SK-N-SH treated with all-trans-retinoic acid at 6 μM for 48 hours (cell line): ENCODE measurements at regions not wholly inside any gene's neighbourhood (a gene's known extent, or its start where the extent isn't known, plus 50 kb on each side); places are given as distances from the start of the nearest gene placed in this dataset.

Source experiments
- ATAC-seq: fragments of 200-7000 bp; cut with Tn5 transposase; 3 replicates; pipeline ENCODE4 v1.9.1; 2020; ENCODE audit warnings: mild to moderate bottlenecking, moderate library complexity
- BACH2 ChIP-seq: fragments of 250-450 bp; sonication (Bioruptor Pico); IDR thresholded peaks from 2 replicates; pipeline ENCODE4 v1.9.0; 2021; ENCODE audit warnings: mild to moderate bottlenecking, borderline replicate concordance
- CREB5 ChIP-seq: fragments of 250-450 bp; sonication (Bioruptor Pico); IDR thresholded peaks from 2 replicates; pipeline ENCODE4 v1.5.1; 2020; ENCODE audit warnings: low read depth, mild to moderate bottlenecking, moderate library complexity
- CSDC2 ChIP-seq: fragments of 250-450 bp; sonication (Bioruptor Pico); IDR thresholded peaks from 2 replicates; pipeline ENCODE4 v1.5.0; 2020; ENCODE audit warnings: mild to moderate bottlenecking, moderate library complexity
- ESRRG ChIP-seq: fragments of 250-450 bp; sonication (Bioruptor Pico); IDR thresholded peaks from 2 replicates; pipeline ENCODE4 v1.6.1; 2021; ENCODE audit warnings: mild to moderate bottlenecking
- OSR1 ChIP-seq: fragments of 250-450 bp; sonication (Bioruptor Pico); IDR thresholded peaks from 2 replicates; pipeline ENCODE4 v1.8.0; 2022; ENCODE audit warnings: moderate library complexity, mild to moderate bottlenecking, inconsistent platforms
- PATZ1 ChIP-seq: fragments of 250-450 bp; sonication (Bioruptor Pico); IDR thresholded peaks from 2 replicates; pipeline ENCODE4 v1.8.0; 2020; ENCODE audit warnings: mild to moderate bottlenecking, moderate library complexity, borderline replicate concordance
- POU6F1 ChIP-seq: fragments of 250-450 bp; sonication (Bioruptor Pico); IDR thresholded peaks from 2 replicates; pipeline ENCODE4 v1.8.0; 2021; ENCODE audit warnings: low read depth, mild to moderate bottlenecking, moderate library complexity, borderline replicate concordance
- PPARA ChIP-seq: fragments of 250-450 bp; sonication (Bioruptor Pico); IDR thresholded peaks from 2 replicates; pipeline ENCODE4 v1.5.0; 2020; ENCODE audit warnings: mild to moderate bottlenecking, borderline replicate concordance
- RARB ChIP-seq: fragments of 250-450 bp; sonication (Bioruptor Pico); IDR thresholded peaks from 2 replicates; pipeline ENCODE4 v1.8.0; 2021; ENCODE audit warnings: mild to moderate bottlenecking, moderate library complexity
- SNAI2 ChIP-seq: fragments of 250-450 bp; sonication (Bioruptor Pico); IDR thresholded peaks from 2 replicates; pipeline ENCODE4 v1.5.0; 2020; ENCODE audit warnings: mild to moderate bottlenecking, moderate library complexity
- TCF4 ChIP-seq: fragments of 250-450 bp; sonication (Bioruptor Pico); IDR thresholded peaks from 2 replicates; pipeline ENCODE4 v1.8.0; 2021; ENCODE audit warnings: mild to moderate bottlenecking, moderate library complexity, borderline replicate concordance
- TOX ChIP-seq: fragments of 250-450 bp; sonication (Bioruptor Pico); IDR thresholded peaks from 2 replicates; pipeline ENCODE4 v1.8.0; 2021; ENCODE audit warnings: mild to moderate bottlenecking, moderate library complexity, borderline replicate concordance
- TSHZ2 ChIP-seq: fragments of 250-450 bp; sonication (Bioruptor Pico); IDR thresholded peaks from 2 replicates; pipeline ENCODE4 v1.5.0; 2020; ENCODE audit warnings: mild to moderate bottlenecking, moderate library complexity
- ZFP3 ChIP-seq: fragments of 250-450 bp; sonication (Bioruptor Pico); IDR thresholded peaks from 2 replicates; pipeline ENCODE4 v1.5.0; 2020; ENCODE audit warnings: mild to moderate bottlenecking, moderate library complexity
- ZFP30 ChIP-seq: fragments of 450-650 bp; formaldehyde crosslinking; IDR thresholded peaks from 2 replicates; pipeline ENCODE4 v1.5.0; 2022; ENCODE audit warnings: mild to moderate bottlenecking, moderate library complexity
- ZNF565 ChIP-seq: fragments of 450-650 bp; formaldehyde crosslinking; conservative IDR thresholded peaks from 2 replicates; pipeline ENCODE4 v1.5.0; 2020; ENCODE audit warnings: low read depth, mild to moderate bottlenecking, moderate library complexity
- ZNF70 ChIP-seq: fragments of 450-650 bp; formaldehyde crosslinking; IDR thresholded peaks from 2 replicates; pipeline ENCODE4 v1.5.0; 2020; ENCODE audit warnings: mild to moderate bottlenecking, moderate library complexity

- TF ChIP-seq ZFP30: no peak
Observed at GRCh38 chr14:101374373-101375338, 186.6 kb upstream of the DIO3 start.

GRCh38 chr14:101377069-101377468 is 184.2 kb upstream of the DIO3 start:
- ATAC-seq: no peak
- TF ChIP-seq BACH2 (CRISPR knock-in tag) (no peak), ZFP30 (no peak), TSHZ2 (CRISPR knock-in tag) (no peak), OSR1 (CRISPR knock-in tag) (no peak), PATZ1 (CRISPR knock-in tag) (no peak), ZFP3 (CRISPR knock-in tag) (no peak), POU6F1 (CRISPR knock-in tag) (no peak), ZNF565 (CRISPR knock-in tag) (no peak), RARB (no peak), CSDC2 (CRISPR knock-in tag) (no peak)

More at GRCh38 chr14:101374373-101375338, 186.6 kb upstream of the DIO3 start:
- ATAC-seq: no peak

GRCh38 chr14:101379842-101380241 is 181.5 kb upstream of the DIO3 start:
- no peak for TF ChIP-seq POU6F1 (CRISPR knock-in tag)
- TF ChIP-seq TOX (CRISPR knock-in tag): no peak
- no peak for TF ChIP-seq TCF4 (CRISPR knock-in tag)
- TF ChIP-seq CSDC2 (CRISPR knock-in tag): no peak
- TF ChIP-seq ZFP30: no peak
- TF ChIP-seq ESRRG: no peak
- no peak for TF ChIP-seq RARB
- TF ChIP-seq, all 23 proteins: peak for 0
- ATAC-seq: no peak

GRCh38 chr14:101380512-101380911 is 180.8 kb upstream of the DIO3 start:
- no peak for ATAC-seq
- TF ChIP-seq PATZ1 (CRISPR knock-in tag): no peak
- no peak for TF ChIP-seq BACH2 (CRISPR knock-in tag)
- TF ChIP-seq PPARA (CRISPR knock-in tag): no peak
- TF ChIP-seq POU6F1 (CRISPR knock-in tag): no peak
- no peak for TF ChIP-seq ZFP30
- no peak for TF ChIP-seq ZNF70 (CRISPR knock-in tag)
- TF ChIP-seq ZNF565 (CRISPR knock-in tag): no peak
- no peak for TF ChIP-seq TSHZ2 (CRISPR knock-in tag)
- TF ChIP-seq SNAI2 (CRISPR knock-in tag): no peak
- TF ChIP-seq CREB5: no peak
